SK-N-SH (cell line): ENCODE measurements at regions not wholly inside any gene's neighbourhood (a gene's known extent, or its start where the extent isn't known, plus 50 kb on each side); places are given as distances from the start of the nearest gene placed in this dataset.

Experiments
- CTCF ChIA-PET: fragments of 300-600, 350-600 bp; formaldehyde crosslinking; extraction: SDS; loops from one replicate; lab custom pipeline; 2021; lab: Yijun Ruan, JAX
- POLR2A ChIA-PET: fragments of 350-600 bp; sonication (Branson Sonifier 250); formaldehyde crosslinking; extraction: SDS; loops from one replicate; lab custom pipeline; 2020; ENCODE audit warnings: antibody characterized with exemption, inconsistent platforms; lab: Yijun Ruan, JAX
- DNase-seq: peaks from one replicate; pipeline ENCODE4 v3.0.0; 2012
- H2AFZ ChIP-seq: fragments of 200-600 bp; sonication (generic); 2 replicates; pipeline ENCODE4 v1.8.1; 2016; ENCODE audit warnings: antibody characterized with exemption, mild to moderate bottlenecking, low read depth
- H3F3A ChIP-seq: fragments of 200-600 bp; sonication (generic); replicated peaks from 2 replicates; pipeline ENCODE3; 2016; ENCODE audit warnings: antibody characterized with exemption, mild to moderate bottlenecking; ENCODE audit not compliant: insufficient read depth
- H3K27ac ChIP-seq, 2 experiments: fragments of 200-500 bp in 1 of 2; fragments of 200-600 bp in 1 of 2; sonication (Bioruptor generic) in 1 of 2; sonication (generic), shearing (Covaris generic) in 1 of 2; 2 replicates each; pipeline versions ENCODE4 v1.5.1 to v1.6.1; 2014 to 2016; ENCODE audit warnings: low read depth in 2 of 2, inconsistent platforms in 1 of 2, low read length in 1 of 2, mild to moderate bottlenecking in 1 of 2, mixed read lengths in 1 of 2
- H3K27me3 ChIP-seq: fragments of 200-600 bp; sonication (generic), shearing (Covaris generic); 2 replicates; pipeline ENCODE4 v1.6.1; 2016; ENCODE audit warnings: mixed run types; ENCODE audit not compliant: insufficient read depth
- H3K36me3 ChIP-seq, 2 experiments: fragments of 200-500 bp in 1 of 2; fragments of 200-600 bp in 1 of 2; sonication (Bioruptor generic) in 1 of 2; sonication (generic) in 1 of 2; replicated peaks in 1 of 2; 2 replicates each; pipeline versions ENCODE3 to v1.5.1; 2014 to 2016; ENCODE audit warnings: low read length in 1 of 2, mild to moderate bottlenecking in 1 of 2; ENCODE audit not compliant: insufficient read depth in 2 of 2, control insufficient read depth in 1 of 2
- H3K4me1 ChIP-seq, 2 experiments: fragments of 200-500 bp in 1 of 2; fragments of 200-600 bp in 1 of 2; sonication (Bioruptor generic) in 1 of 2; sonication (generic), shearing (Covaris generic) in 1 of 2; 2 replicates each; pipeline versions ENCODE4 v1.5.1 to v1.6.1; 2014 to 2016; ENCODE audit warnings: low read depth in 1 of 2, low read length in 1 of 2, mixed run types in 1 of 2; ENCODE audit not compliant: insufficient read depth in 2 of 2, control insufficient read depth in 1 of 2
- H3K4me2 ChIP-seq: fragments of 200-600 bp; sonication (generic), shearing (Covaris generic); 2 replicates; pipeline ENCODE4 v1.6.1; 2017; ENCODE audit warnings: mixed run types
- H3K4me3 ChIP-seq, 2 experiments: fragments of 200-500 bp in 1 of 2; fragments of 200-600 bp in 1 of 2; sonication (Bioruptor generic) in 1 of 2; sonication (generic), shearing (Covaris generic) in 1 of 2; 2 replicates each; pipeline versions ENCODE4 v1.5.1 to v1.8.1; 2014 to 2016; ENCODE audit warnings: low read depth in 2 of 2, inconsistent platforms in 1 of 2, low read length in 1 of 2, mild to moderate bottlenecking in 1 of 2, mixed read lengths in 1 of 2, moderate library complexity in 1 of 2
- H3K79me2 ChIP-seq: fragments of 200-600 bp; sonication (generic); 2 replicates; pipeline ENCODE4 v1.8.1; 2017; ENCODE audit warnings: mild to moderate bottlenecking; ENCODE audit not compliant: insufficient read depth
- H3K9ac ChIP-seq: fragments of 200-600 bp; sonication (generic); 2 replicates; pipeline ENCODE4 v1.6.1; 2017; ENCODE audit warnings: mixed run types
- H3K9me2 ChIP-seq: fragments of 200-600 bp; sonication (generic); 2 replicates; pipeline ENCODE4 v1.6.1; 2017; ENCODE audit warnings: mixed run types
- H3K9me3 ChIP-seq: fragments of 200-600 bp; sonication (generic); 2 replicates; pipeline ENCODE4 v1.6.1; 2017; ENCODE audit warnings: mixed run types, mild to moderate bottlenecking, moderate library complexity
- H4K20me1 ChIP-seq: fragments of 200-600 bp; sonication (generic); 2 replicates; pipeline ENCODE4 v1.6.1; 2017; ENCODE audit warnings: mild to moderate bottlenecking, mixed run types; ENCODE audit not compliant: insufficient read depth
- FOXJ3 ChIP-seq: sonication (generic); formaldehyde crosslinking; IDR thresholded peaks from 2 replicates; pipeline ENCODE4 v1.5.1; 2020; ENCODE audit warnings: mild to moderate bottlenecking, missing genetic modification reagents
- FOXM1 ChIP-seq: IDR thresholded peaks from 2 replicates; pipeline ENCODE4 v1.4.0; 2012; ENCODE audit warnings: low read depth, mild to moderate bottlenecking
- GATA2 ChIP-seq: sonication (generic); formaldehyde crosslinking; IDR thresholded peaks from 2 replicates; pipeline ENCODE4 v1.5.0; 2020; ENCODE audit warnings: mild to moderate bottlenecking, missing genetic modification reagents
- MXI1 ChIP-seq: IDR thresholded peaks from 2 replicates; pipeline ENCODE4 v1.6.1; 2012; ENCODE audit warnings: mild to moderate bottlenecking, low read depth, low read length, improper control_type of control experiment
- NRF1 ChIP-seq: IDR thresholded peaks from 2 replicates; pipeline ENCODE4 v1.6.1; 2012; ENCODE audit warnings: low read depth, mild to moderate bottlenecking, low read length
- POLR2AphosphoS5 ChIP-seq: IDR thresholded peaks from 2 replicates; pipeline ENCODE4 v1.6.1; 2012; ENCODE audit warnings: low read depth, low read length
- RAD21 ChIP-seq: IDR thresholded peaks from 2 replicates; pipeline ENCODE4 v1.6.1; 2012; ENCODE audit warnings: mild to moderate bottlenecking, low read length
- RCOR1 ChIP-seq: fragments of 150-350 bp; IDR thresholded peaks from 2 replicates; pipeline ENCODE4 v1.6.1; 2017; ENCODE audit warnings: antibody characterized with exemption, low read length
- RFX5 ChIP-seq: IDR thresholded peaks from 2 replicates; pipeline ENCODE4 v1.6.1; 2012; ENCODE audit warnings: mild to moderate bottlenecking, improper control_type of control experiment, low read length
- RXRA ChIP-seq: IDR thresholded peaks from 2 replicates; pipeline ENCODE4 v1.4.0; 2012; ENCODE audit warnings: low read depth, mild to moderate bottlenecking, borderline replicate concordance
- SIN3A ChIP-seq: IDR thresholded peaks from 2 replicates; pipeline ENCODE4 v1.6.1; 2012; ENCODE audit warnings: low read depth, mild to moderate bottlenecking, low read length, moderate library complexity, borderline replicate concordance
- SMC3 ChIP-seq: IDR thresholded peaks from 2 replicates; pipeline ENCODE4 v1.6.1; 2012; ENCODE audit warnings: low read depth, low read length, improper control_type of control experiment
- TAF1 ChIP-seq: IDR thresholded peaks from 2 replicates; pipeline ENCODE4 v1.6.1; 2012; ENCODE audit warnings: low read depth, mild to moderate bottlenecking, low read length, moderate library complexity, borderline replicate concordance
- TEAD4 ChIP-seq: IDR thresholded peaks from 2 replicates; pipeline ENCODE4 v1.4.0; 2012; ENCODE audit warnings: mild to moderate bottlenecking, borderline replicate concordance; ENCODE audit not compliant: insufficient read depth
- WGBS: methylation state at CpG from one replicate; pipeline ENCODE4 v1.1.6; 2017; ENCODE audit warnings: low lambda C conversion rate; 5-methylcytosine and 5-hydroxymethylcytosine counted together
- TF ChIP-seq, protein P1 (sequence below): IDR thresholded peaks from 2 replicates; pipeline ENCODE4 v1.4.0; 2012; ENCODE audit warnings: low read depth, borderline replicate concordance
- TF ChIP-seq, protein P2 (sequence below): IDR thresholded peaks from 2 replicates; pipeline ENCODE4; 2012
- TF ChIP-seq, protein P3 (sequence below): fragments of 200-600 bp; sonication (generic); IDR thresholded peaks from 2 replicates; pipeline ENCODE4 v1.6.1; 2017; ENCODE audit warnings: antibody characterized with exemption, mild to moderate bottlenecking, moderate library complexity
- TF ChIP-seq, protein P4 (sequence below): IDR thresholded peaks from 2 replicates; pipeline ENCODE4 v1.6.1; 2012; ENCODE audit warnings: mild to moderate bottlenecking, low read depth, low read length, moderate library complexity
- TF ChIP-seq, protein P5 (sequence below): fragments of 150-350 bp; IDR thresholded peaks from 2 replicates; pipeline ENCODE4 v1.6.1; 2016; ENCODE audit warnings: mild to moderate bottlenecking, low read depth, low read length
- TF ChIP-seq, protein P6 (sequence below): IDR thresholded peaks from 2 replicates; pipeline ENCODE4 v1.4.0; 2012; ENCODE audit warnings: low read depth, borderline replicate concordance

DNA sequence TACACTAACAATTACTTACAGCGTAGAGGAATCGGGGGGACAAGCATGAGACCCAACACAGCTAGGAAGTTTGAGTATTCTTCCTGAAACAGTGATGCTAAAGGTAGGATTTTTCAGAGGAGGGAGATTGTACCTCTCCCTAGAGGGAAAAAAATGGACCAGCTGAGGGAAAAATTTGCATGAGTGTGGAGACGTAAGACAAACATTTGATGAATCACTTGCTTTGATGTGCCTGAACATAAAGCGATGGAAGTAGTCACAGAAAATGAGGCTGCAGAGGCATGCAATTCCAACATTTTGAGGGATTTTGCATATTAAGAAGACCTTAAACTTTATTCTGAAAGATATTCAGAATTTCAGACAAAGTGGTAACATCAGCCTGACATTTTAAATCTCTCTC lies 102.2 kb downstream of the COL6A6 start:
- Histone ChIP-seq H3K4me2 (no peak overlapping the region), H3F3A (no peaks in the 10 kb centered on the region), H3K4me3 (no peak overlapping the region), H3K9me3 (no peaks in the 10 kb centered on the region), H3K9ac (no peak overlapping the region), H3K79me2 (no peaks in the 10 kb centered on the region), H3K27me3 (no peaks in the 10 kb centered on the region), H3K27ac (no peak overlapping the region), H2AFZ (no peak overlapping the region), H3K36me3 (no peaks in the 10 kb centered on the region), H4K20me1 (no peaks in the 10 kb centered on the region), H3K9me2 (no peaks in the 10 kb centered on the region), H3K4me1 (no peaks in the 10 kb centered on the region)
- POLR2A ChIA-PET: no interaction called here
- WGBS: 43% methylated on average over 4 of the region's 4 CpGs
- no peak for DNase-seq
- TF ChIP-seq FOXJ3 (CRISPR knock-in tag) (no peak), MXI1 (no peak), POLR2AphosphoS5 (no peak), GATA2 (no peak), SMC3 (no peak), SIN3A (no peak), NRF1 (no peak), RAD21 (no peak), RXRA (no peak), TEAD4 (no peak), RFX5 (no peak), FOXM1 (no peak), RCOR1 (no peak), TAF1 (no peak)
- TF ChIP-seq, protein P1, sequence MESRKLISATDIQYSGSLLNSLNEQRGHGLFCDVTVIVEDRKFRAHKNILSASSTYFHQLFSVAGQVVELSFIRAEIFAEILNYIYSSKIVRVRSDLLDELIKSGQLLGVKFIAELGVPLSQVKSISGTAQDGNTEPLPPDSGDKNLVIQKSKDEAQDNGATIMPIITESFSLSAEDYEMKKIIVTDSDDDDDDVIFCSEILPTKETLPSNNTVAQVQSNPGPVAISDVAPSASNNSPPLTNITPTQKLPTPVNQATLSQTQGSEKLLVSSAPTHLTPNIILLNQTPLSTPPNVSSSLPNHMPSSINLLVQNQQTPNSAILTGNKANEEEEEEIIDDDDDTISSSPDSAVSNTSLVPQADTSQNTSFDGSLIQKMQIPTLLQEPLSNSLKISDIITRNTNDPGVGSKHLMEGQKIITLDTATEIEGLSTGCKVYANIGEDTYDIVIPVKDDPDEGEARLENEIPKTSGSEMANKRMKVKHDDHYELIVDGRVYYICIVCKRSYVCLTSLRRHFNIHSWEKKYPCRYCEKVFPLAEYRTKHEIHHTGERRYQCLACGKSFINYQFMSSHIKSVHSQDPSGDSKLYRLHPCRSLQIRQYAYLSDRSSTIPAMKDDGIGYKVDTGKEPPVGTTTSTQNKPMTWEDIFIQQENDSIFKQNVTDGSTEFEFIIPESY: no peak
- TF ChIP-seq, protein P2, sequence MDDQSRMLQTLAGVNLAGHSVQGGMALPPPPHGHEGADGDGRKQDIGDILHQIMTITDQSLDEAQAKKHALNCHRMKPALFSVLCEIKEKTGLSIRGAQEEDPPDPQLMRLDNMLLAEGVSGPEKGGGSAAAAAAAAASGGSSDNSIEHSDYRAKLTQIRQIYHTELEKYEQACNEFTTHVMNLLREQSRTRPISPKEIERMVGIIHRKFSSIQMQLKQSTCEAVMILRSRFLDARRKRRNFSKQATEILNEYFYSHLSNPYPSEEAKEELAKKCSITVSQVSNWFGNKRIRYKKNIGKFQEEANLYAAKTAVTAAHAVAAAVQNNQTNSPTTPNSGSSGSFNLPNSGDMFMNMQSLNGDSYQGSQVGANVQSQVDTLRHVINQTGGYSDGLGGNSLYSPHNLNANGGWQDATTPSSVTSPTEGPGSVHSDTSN: no peak
- TF ChIP-seq, protein P3, sequence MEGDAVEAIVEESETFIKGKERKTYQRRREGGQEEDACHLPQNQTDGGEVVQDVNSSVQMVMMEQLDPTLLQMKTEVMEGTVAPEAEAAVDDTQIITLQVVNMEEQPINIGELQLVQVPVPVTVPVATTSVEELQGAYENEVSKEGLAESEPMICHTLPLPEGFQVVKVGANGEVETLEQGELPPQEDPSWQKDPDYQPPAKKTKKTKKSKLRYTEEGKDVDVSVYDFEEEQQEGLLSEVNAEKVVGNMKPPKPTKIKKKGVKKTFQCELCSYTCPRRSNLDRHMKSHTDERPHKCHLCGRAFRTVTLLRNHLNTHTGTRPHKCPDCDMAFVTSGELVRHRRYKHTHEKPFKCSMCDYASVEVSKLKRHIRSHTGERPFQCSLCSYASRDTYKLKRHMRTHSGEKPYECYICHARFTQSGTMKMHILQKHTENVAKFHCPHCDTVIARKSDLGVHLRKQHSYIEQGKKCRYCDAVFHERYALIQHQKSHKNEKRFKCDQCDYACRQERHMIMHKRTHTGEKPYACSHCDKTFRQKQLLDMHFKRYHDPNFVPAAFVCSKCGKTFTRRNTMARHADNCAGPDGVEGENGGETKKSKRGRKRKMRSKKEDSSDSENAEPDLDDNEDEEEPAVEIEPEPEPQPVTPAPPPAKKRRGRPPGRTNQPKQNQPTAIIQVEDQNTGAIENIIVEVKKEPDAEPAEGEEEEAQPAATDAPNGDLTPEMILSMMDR: no peak
- TF ChIP-seq, protein P4, sequence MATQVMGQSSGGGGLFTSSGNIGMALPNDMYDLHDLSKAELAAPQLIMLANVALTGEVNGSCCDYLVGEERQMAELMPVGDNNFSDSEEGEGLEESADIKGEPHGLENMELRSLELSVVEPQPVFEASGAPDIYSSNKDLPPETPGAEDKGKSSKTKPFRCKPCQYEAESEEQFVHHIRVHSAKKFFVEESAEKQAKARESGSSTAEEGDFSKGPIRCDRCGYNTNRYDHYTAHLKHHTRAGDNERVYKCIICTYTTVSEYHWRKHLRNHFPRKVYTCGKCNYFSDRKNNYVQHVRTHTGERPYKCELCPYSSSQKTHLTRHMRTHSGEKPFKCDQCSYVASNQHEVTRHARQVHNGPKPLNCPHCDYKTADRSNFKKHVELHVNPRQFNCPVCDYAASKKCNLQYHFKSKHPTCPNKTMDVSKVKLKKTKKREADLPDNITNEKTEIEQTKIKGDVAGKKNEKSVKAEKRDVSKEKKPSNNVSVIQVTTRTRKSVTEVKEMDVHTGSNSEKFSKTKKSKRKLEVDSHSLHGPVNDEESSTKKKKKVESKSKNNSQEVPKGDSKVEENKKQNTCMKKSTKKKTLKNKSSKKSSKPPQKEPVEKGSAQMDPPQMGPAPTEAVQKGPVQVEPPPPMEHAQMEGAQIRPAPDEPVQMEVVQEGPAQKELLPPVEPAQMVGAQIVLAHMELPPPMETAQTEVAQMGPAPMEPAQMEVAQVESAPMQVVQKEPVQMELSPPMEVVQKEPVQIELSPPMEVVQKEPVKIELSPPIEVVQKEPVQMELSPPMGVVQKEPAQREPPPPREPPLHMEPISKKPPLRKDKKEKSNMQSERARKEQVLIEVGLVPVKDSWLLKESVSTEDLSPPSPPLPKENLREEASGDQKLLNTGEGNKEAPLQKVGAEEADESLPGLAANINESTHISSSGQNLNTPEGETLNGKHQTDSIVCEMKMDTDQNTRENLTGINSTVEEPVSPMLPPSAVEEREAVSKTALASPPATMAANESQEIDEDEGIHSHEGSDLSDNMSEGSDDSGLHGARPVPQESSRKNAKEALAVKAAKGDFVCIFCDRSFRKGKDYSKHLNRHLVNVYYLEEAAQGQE: no peak
- TF ChIP-seq, protein P5, sequence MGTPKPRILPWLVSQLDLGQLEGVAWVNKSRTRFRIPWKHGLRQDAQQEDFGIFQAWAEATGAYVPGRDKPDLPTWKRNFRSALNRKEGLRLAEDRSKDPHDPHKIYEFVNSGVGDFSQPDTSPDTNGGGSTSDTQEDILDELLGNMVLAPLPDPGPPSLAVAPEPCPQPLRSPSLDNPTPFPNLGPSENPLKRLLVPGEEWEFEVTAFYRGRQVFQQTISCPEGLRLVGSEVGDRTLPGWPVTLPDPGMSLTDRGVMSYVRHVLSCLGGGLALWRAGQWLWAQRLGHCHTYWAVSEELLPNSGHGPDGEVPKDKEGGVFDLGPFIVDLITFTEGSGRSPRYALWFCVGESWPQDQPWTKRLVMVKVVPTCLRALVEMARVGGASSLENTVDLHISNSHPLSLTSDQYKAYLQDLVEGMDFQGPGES: no peak
- TF ChIP-seq, protein P6, sequence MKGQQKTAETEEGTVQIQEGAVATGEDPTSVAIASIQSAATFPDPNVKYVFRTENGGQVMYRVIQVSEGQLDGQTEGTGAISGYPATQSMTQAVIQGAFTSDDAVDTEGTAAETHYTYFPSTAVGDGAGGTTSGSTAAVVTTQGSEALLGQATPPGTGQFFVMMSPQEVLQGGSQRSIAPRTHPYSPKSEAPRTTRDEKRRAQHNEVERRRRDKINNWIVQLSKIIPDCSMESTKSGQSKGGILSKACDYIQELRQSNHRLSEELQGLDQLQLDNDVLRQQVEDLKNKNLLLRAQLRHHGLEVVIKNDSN: no peak
- CTCF ChIA-PET: no interaction called here
